ENCODE measurements at regions not wholly inside any gene's neighbourhood (a gene's known extent, or its start where the extent isn't known, plus 50 kb on each side); places are given as distances from the start of the nearest gene placed in this dataset.

DNA sequence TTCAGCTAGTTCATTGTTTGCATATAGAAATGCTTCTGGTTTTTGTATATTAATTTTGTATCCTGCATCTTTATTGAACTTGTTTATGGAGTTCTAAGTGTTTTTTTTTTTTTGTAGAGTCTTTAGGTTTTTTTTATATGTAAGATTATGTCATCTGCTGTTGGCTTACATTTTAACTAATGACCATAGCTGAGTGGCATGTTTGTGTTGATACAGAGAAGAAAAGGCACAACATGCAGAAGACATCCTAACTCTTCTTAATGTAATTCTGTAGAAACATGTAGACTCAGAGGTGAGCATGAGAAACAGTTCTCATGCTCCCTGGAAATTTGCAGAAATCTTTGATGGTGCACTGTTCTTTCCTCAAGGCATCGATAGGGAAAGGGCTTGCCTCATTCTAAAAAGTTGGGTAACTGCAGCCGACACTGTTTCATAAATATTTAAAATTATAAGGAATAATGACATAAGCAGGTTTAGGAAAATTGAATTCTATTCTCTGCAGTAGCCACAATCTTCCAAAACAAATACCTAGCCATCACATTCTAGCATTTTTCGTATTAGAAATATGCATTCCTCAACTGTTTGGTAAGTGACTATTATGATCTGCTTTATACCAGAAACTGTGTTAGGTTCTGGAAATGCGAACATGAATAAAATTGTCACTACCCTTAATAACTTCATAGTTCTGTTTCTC is 499.6 kb upstream of the KCNMB2 start:
- Histone ChIP-seq H3K36me3 (no peaks in the 10 kb centered on the region), H3K9me3 (no peaks in the 10 kb centered on the region), H3K27me3 (no peaks in the 10 kb centered on the region), H3K4me3 (no peak overlapping the region), H3K4me1 (peaks cover 0 to 3% of the 10 kb centered on the region in 2 donors), H3K27ac (no peak overlapping the region)
- no peak for DNase-seq (ENCODE audit: low spot score in 2 of 2)
- TF ChIP-seq, protein P1, sequence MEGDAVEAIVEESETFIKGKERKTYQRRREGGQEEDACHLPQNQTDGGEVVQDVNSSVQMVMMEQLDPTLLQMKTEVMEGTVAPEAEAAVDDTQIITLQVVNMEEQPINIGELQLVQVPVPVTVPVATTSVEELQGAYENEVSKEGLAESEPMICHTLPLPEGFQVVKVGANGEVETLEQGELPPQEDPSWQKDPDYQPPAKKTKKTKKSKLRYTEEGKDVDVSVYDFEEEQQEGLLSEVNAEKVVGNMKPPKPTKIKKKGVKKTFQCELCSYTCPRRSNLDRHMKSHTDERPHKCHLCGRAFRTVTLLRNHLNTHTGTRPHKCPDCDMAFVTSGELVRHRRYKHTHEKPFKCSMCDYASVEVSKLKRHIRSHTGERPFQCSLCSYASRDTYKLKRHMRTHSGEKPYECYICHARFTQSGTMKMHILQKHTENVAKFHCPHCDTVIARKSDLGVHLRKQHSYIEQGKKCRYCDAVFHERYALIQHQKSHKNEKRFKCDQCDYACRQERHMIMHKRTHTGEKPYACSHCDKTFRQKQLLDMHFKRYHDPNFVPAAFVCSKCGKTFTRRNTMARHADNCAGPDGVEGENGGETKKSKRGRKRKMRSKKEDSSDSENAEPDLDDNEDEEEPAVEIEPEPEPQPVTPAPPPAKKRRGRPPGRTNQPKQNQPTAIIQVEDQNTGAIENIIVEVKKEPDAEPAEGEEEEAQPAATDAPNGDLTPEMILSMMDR (IDR thresholded peaks at IDR 0.05), result no peak
- intact Hi-C loops (cut with DNase I), result no loop called here

GRCh38 chr3:178041931-178042330 is 494.3 kb upstream of the KCNMB2 start:
- no peaks in the 10 kb centered on the region for H3K36me3 ChIP-seq
- no peaks in the 10 kb centered on the region for H3K27me3 ChIP-seq
- no peak overlapping the region for H3K4me3 ChIP-seq
- no peak for DNase-seq (ENCODE audit: low spot score in 2 of 2)
- no peak overlapping the region for H3K27ac ChIP-seq
- H3K9me3 ChIP-seq, result no peaks in the 10 kb centered on the region
- intact Hi-C loops (cut with DNase I), result no loop called here
- TF ChIP-seq, protein P1 (IDR thresholded peaks at IDR 0.05), result no peak
- H3K4me1 ChIP-seq, result no peaks in the 10 kb centered on the region

DNA sequence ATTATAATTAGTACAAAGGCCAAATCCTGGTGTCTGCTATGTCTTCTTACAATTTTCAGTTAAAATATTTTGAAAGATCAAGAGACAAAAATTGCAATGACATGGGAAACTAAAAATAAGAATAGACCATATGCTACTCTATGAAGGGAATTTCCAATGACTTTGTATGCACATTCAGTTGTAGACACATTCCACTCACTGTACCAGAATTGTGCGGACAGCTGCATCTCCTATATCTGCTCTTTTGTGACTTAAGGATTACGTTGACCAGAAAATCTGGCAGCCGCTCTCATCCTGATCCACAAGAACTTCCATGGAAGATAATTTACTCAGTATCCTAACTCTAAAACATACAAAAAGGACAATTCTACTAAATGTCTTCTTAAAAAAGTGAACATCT is 493.9 kb upstream of the KCNMB2 start:
- Histone ChIP-seq H3K27me3 (no peaks in the 10 kb centered on the region), H3K4me3 (no peak overlapping the region), H3K4me1 (no peaks in the 10 kb centered on the region), H3K36me3 (no peaks in the 10 kb centered on the region), H3K27ac (no peak overlapping the region), H3K9me3 (no peaks in the 10 kb centered on the region)
- no peak for DNase-seq (ENCODE audit: low spot score in 2 of 2)
- intact Hi-C loops (cut with DNase I), result no loop called here
- TF ChIP-seq, protein P1 (IDR thresholded peaks at IDR 0.05), result no peak

GRCh38 chr3:178043084-178043483 is 493.2 kb upstream of the KCNMB2 start:
- TF ChIP-seq, protein P1 (IDR thresholded peaks at IDR 0.05), result no peak
- Histone ChIP-seq H3K4me3 (no peak overlapping the region), H3K27me3 (no peaks in the 10 kb centered on the region), H3K4me1 (no peaks in the 10 kb centered on the region), H3K27ac (no peak overlapping the region), H3K36me3 (no peaks in the 10 kb centered on the region), H3K9me3 (no peaks in the 10 kb centered on the region)
- DNase-seq (ENCODE audit: low spot score in 2 of 2), result no peak
- intact Hi-C loops (cut with DNase I), result no loop called here

DNA sequence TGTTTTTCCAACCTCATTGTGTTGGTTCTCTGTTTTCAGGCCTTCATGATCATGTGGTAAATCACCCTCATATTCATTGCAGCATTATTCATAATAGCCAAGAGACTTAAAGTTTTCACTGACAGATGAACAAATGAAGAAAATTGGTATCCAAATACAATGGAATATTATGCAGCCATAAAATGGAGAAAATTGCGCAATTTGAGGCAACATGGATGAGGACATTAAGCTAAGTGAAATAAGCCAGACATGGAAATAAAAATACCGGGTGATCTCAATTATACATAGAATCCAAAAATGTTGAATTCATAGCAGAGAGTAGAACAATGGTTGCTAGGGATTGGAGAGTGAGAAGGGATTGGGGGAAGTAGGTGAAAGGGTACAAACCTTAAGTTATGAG is 491.9 kb upstream of the KCNMB2 start:
- no peaks in the 10 kb centered on the region for H3K27me3 ChIP-seq
- no peak overlapping the region for H3K27ac ChIP-seq
- no peaks in the 10 kb centered on the region for H3K9me3 ChIP-seq
- no peaks in the 10 kb centered on the region for H3K36me3 ChIP-seq
- no peak for DNase-seq (ENCODE audit: low spot score in 2 of 2)
- no peak overlapping the region for H3K4me3 ChIP-seq
- TF ChIP-seq, protein P1 (IDR thresholded peaks at IDR 0.05), result no peak
- intact Hi-C loops (cut with DNase I), result no loop called here
- no peaks in the 10 kb centered on the region for H3K4me1 ChIP-seq

GRCh38 chr3:178047496-178047895 is 488.7 kb upstream of the KCNMB2 start:
- Histone ChIP-seq H3K9me3 (no peaks in the 10 kb centered on the region), H3K36me3 (no peaks in the 10 kb centered on the region), H3K27ac (no peak overlapping the region), H3K27me3 (no peaks in the 10 kb centered on the region), H3K4me1 (no peaks in the 10 kb centered on the region), H3K4me3 (no peak overlapping the region)
- intact Hi-C loops (cut with DNase I), result no loop called here
- TF ChIP-seq, protein P1 (IDR thresholded peaks at IDR 0.05), result no peak
- no peak for DNase-seq (ENCODE audit: low spot score in 2 of 2)

Data from ascending aorta (tissue), 2 donors.